Mucosa of rectum (tissue), 2 donors: ENCODE measurements at regions not wholly inside any gene's neighbourhood (a gene's known extent, or its start where the extent isn't known, plus 50 kb on each side); places are given as distances from the start of the nearest gene placed in this dataset.
A peak's percentile ranks its signal among the peaks of the same experiment; 100 is the strongest.

Experiments
- H3K27ac ChIP-seq, 2 donors: one replicate each; pipeline ENCODE4 v1.7.0; 2013; ENCODE audit warnings: inconsistent platforms in 2 of 2, low read depth in 2 of 2, low read length in 2 of 2
- H3K27me3 ChIP-seq, 2 donors: one replicate each; pipeline ENCODE4 v1.7.0; 2013; ENCODE audit warnings: low read length in 2 of 2; ENCODE audit not compliant: control insufficient read depth in 2 of 2, insufficient read depth in 2 of 2
- H3K36me3 ChIP-seq, 2 donors: one replicate each; pipeline ENCODE4 v1.7.0; 2013; ENCODE audit warnings: low read length in 2 of 2; ENCODE audit not compliant: control insufficient read depth in 2 of 2, insufficient read depth in 2 of 2
- H3K4me1 ChIP-seq, 2 donors: one replicate each; pipeline ENCODE4 v1.7.0; 2013; ENCODE audit warnings: low read length in 2 of 2, mild to moderate bottlenecking in 1 of 2; ENCODE audit not compliant: control insufficient read depth in 2 of 2, insufficient read depth in 2 of 2
- H3K4me3 ChIP-seq, 2 donors: one replicate each; pipeline ENCODE4 v1.7.0; 2013; ENCODE audit warnings: low read length in 2 of 2
- H3K9ac ChIP-seq, 2 donors: one replicate each; pipeline ENCODE4 v1.7.0; 2013; ENCODE audit warnings: low read length in 2 of 2, low read depth in 1 of 2, mild to moderate bottlenecking in 1 of 2
- H3K9me3 ChIP-seq, 2 donors: one replicate each; pipeline ENCODE4 v1.7.0; 2013; ENCODE audit warnings: low read length in 2 of 2; ENCODE audit not compliant: control insufficient read depth in 2 of 2
- donor health status: healthy.
- donor health status: Normal muscosa, but diverticular disease.

- H3K27me3 ChIP-seq = no peaks in the 10 kb centered on the region
- H3K9ac ChIP-seq = no peak overlapping the region
- H3K4me3 ChIP-seq = no peak overlapping the region
- no peaks in the 10 kb centered on the region for H3K4me1 ChIP-seq
- H3K9me3 ChIP-seq = no peaks in the 10 kb centered on the region
- no peak overlapping the region for H3K27ac ChIP-seq
- no peaks in the 10 kb centered on the region for H3K36me3 ChIP-seq
Observed at GRCh38 chr14:101350691-101351090, 210.6 kb upstream of the DIO3 start.

GRCh38 chr14:101351146-101351545, 210.1 kb upstream of the DIO3 start:
- Histone ChIP-seq H3K9ac (no peak overlapping the region), H3K4me1 (no peaks in the 10 kb centered on the region), H3K9me3 (no peaks in the 10 kb centered on the region), H3K27ac (no peak overlapping the region), H3K4me3 (no peak overlapping the region), H3K27me3 (no peaks in the 10 kb centered on the region), H3K36me3 (no peaks in the 10 kb centered on the region)

- H3K27ac ChIP-seq = no peak overlapping the region
- no peak overlapping the region for H3K9ac ChIP-seq
Observed at GRCh38 chr14:101351769-101352168, 209.5 kb upstream of the DIO3 start.

GRCh38 chr14:101352567-101352966, 208.7 kb upstream of the DIO3 start:
- H3K27me3 ChIP-seq = no peaks in the 10 kb centered on the region
- H3K9me3 ChIP-seq = no peaks in the 10 kb centered on the region
- H3K9ac ChIP-seq = no peak overlapping the region
- no peaks in the 10 kb centered on the region for H3K4me1 ChIP-seq
- H3K4me3 ChIP-seq = no peak overlapping the region
- no peaks in the 10 kb centered on the region for H3K36me3 ChIP-seq
- no peak overlapping the region for H3K27ac ChIP-seq

More at GRCh38 chr14:101351769-101352168, 209.5 kb upstream of the DIO3 start:
- no peak overlapping the region for H3K4me3 ChIP-seq
- no peaks in the 10 kb centered on the region for H3K36me3 ChIP-seq
- H3K9me3 ChIP-seq = no peaks in the 10 kb centered on the region
- H3K4me1 ChIP-seq = no peaks in the 10 kb centered on the region
- H3K27me3 ChIP-seq = no peaks in the 10 kb centered on the region

- no peak overlapping the region for H3K27ac ChIP-seq
- H3K9me3 ChIP-seq = no peaks in the 10 kb centered on the region
- H3K4me3 ChIP-seq = no peak overlapping the region
- no peaks in the 10 kb centered on the region for H3K4me1 ChIP-seq
- H3K36me3 ChIP-seq = no peaks in the 10 kb centered on the region
- H3K9ac ChIP-seq = no peak overlapping the region
- H3K27me3 ChIP-seq = no peaks in the 10 kb centered on the region
Observed at GRCh38 chr14:101353422-101353821, 207.9 kb upstream of the DIO3 start.

GRCh38 chr14:101354726-101355125, 206.6 kb upstream of the DIO3 start:
- Histone ChIP-seq H3K9me3 (no peaks in the 10 kb centered on the region), H3K27ac (no peak overlapping the region), H3K9ac (no peak overlapping the region), H3K4me1 (peaks cover 0 to 5% of the 10 kb centered on the region in 2 donors), H3K27me3 (no peaks in the 10 kb centered on the region), H3K36me3 (no peaks in the 10 kb centered on the region), H3K4me3 (no peak overlapping the region)

- no peak overlapping the region for H3K9ac ChIP-seq
- H3K27ac ChIP-seq = no peak overlapping the region
- no peaks in the 10 kb centered on the region for H3K36me3 ChIP-seq
- H3K9me3 ChIP-seq = no peaks in the 10 kb centered on the region
- H3K4me1 ChIP-seq = peaks cover 0 to 5% of the 10 kb centered on the region in 2 donors
- no peaks in the 10 kb centered on the region for H3K27me3 ChIP-seq
- no peak overlapping the region for H3K4me3 ChIP-seq
Observed at GRCh38 chr14:101355284-101355683, 206.0 kb upstream of the DIO3 start.

GRCh38 chr14:101357038-101357437, 204.3 kb upstream of the DIO3 start:
- no peak overlapping the region for H3K4me3 ChIP-seq
- H3K27me3 ChIP-seq = no peaks in the 10 kb centered on the region
- no peaks in the 10 kb centered on the region for H3K36me3 ChIP-seq
- H3K9ac ChIP-seq = no peak overlapping the region
- peaks cover 0 to 11% of the 10 kb centered on the region in 2 donors for H3K4me1 ChIP-seq
- no peak overlapping the region for H3K27ac ChIP-seq
- no peaks in the 10 kb centered on the region for H3K9me3 ChIP-seq

- no peak overlapping the region for H3K27ac ChIP-seq
- H3K27me3 ChIP-seq = no peaks in the 10 kb centered on the region
- no peak overlapping the region for H3K4me3 ChIP-seq
- peaks cover 0 to 11% of the 10 kb centered on the region in 2 donors for H3K4me1 ChIP-seq
- no peaks in the 10 kb centered on the region for H3K36me3 ChIP-seq
- H3K9ac ChIP-seq = no peak overlapping the region
- no peaks in the 10 kb centered on the region for H3K9me3 ChIP-seq
Observed at GRCh38 chr14:101357559-101358319, 203.6 kb upstream of the DIO3 start.

- Histone ChIP-seq H3K9me3 (no peaks in the 10 kb centered on the region), H3K27me3 (no peaks in the 10 kb centered on the region), H3K27ac (peak overlapping the region; percentile 64 to 75), H3K4me3 (no peak overlapping the region), H3K4me1 (peaks cover 0 to 11% of the 10 kb centered on the region in 2 donors), H3K36me3 (no peaks in the 10 kb centered on the region), H3K9ac (peak overlapping the region in 1 of 2 donors; percentile 22)
Observed at GRCh38 chr14:101358320-101359125, 202.8 kb upstream of the DIO3 start.
